Endothelial cell of umbilical vein (primary cell): ENCODE measurements at regions not wholly inside any gene's neighbourhood (a gene's known extent, or its start where the extent isn't known, plus 50 kb on each side); places are given as distances from the start of the nearest gene placed in this dataset.

Experiments
- BruUV-seq: library from RNA; stranded (reverse); fragments of 400-500 nt; replicated peaks from 2 replicates; lab custom pipeline; 2021; lab: Mats Ljungman, UMichigan
- CTCF ChIA-PET: fragments of 300-600, 350-600 bp; sonication (Branson Sonifier 250); formaldehyde crosslinking; loops from one replicate; lab custom pipeline; 2021; ENCODE audit warnings: antibody characterized with exemption, inconsistent platforms; lab: Charles Lee
- POLR2A ChIA-PET: fragments of 300-600, 350-600 bp; sonication (Branson Sonifier 250); formaldehyde crosslinking; loops from one replicate; lab custom pipeline; 2021; ENCODE audit warnings: antibody characterized with exemption, inconsistent platforms; lab: Charles Lee
- DNase-seq: peaks from one replicate; pipeline ENCODE4 v3.0.0-alpha.2; 2011; ENCODE audit warnings: low read depth, low spot score
- FAIRE-seq: peaks from 2 replicates; lab custom pipeline; 2011; peaks lifted over from hg19 to GRCh38; lab: Jason Lieb, UNC
- H2AFZ ChIP-seq: 2 replicates; pipeline ENCODE4 v1.6.0; 2012; ENCODE audit warnings: low read depth, low read length, control low read depth, inconsistent platforms
- H3K27ac ChIP-seq: 2 replicates; pipeline ENCODE4 v1.5.1; 2011; ENCODE audit warnings: low read depth, mild to moderate bottlenecking, control low read depth, low read length, moderate library complexity; ENCODE audit not compliant: insufficient read depth
- H3K27me3 ChIP-seq, 2 experiments: 2 replicates each; pipeline versions ENCODE4 v1.6.0 to v1.6.1; 2011; ENCODE audit warnings: low read length in 2 of 2, mixed read lengths in 1 of 2; ENCODE audit not compliant: control insufficient read depth in 2 of 2, insufficient read depth in 2 of 2
- H3K36me3 ChIP-seq, 2 experiments: 2 replicates in 1 of 2; 3 replicates in 1 of 2; pipeline ENCODE4 v1.5.1; 2011; ENCODE audit warnings: low read length in 2 of 2, mild to moderate bottlenecking in 1 of 2, moderate library complexity in 1 of 2; ENCODE audit not compliant: control insufficient read depth in 2 of 2, insufficient read depth in 2 of 2; ENCODE audit errors: extremely low read depth in 1 of 2
- H3K4me1 ChIP-seq: 3 replicates; pipeline ENCODE4 v1.5.1; 2011; ENCODE audit warnings: mild to moderate bottlenecking, low read length; ENCODE audit not compliant: control insufficient read depth, insufficient read depth; ENCODE audit errors: extremely low read depth
- H3K4me2 ChIP-seq: 2 replicates; pipeline ENCODE4 v1.6.1; 2011; ENCODE audit warnings: low read length, control low read depth, mixed read lengths; ENCODE audit not compliant: insufficient read depth
- H3K4me3 ChIP-seq, 3 experiments: fragments of 200-600 bp in 1 of 3; sonication (generic), shearing (Covaris generic) in 1 of 3; replicated peaks in 1 of 3; 2 replicates each; pipeline ENCODE4 v1.5.1; 2011 to 2016; ENCODE audit warnings: control low read depth in 3 of 3, low read length in 3 of 3, mild to moderate bottlenecking in 2 of 3, inconsistent platforms in 1 of 3, low read depth in 1 of 3, moderate library complexity in 1 of 3; ENCODE audit not compliant: insufficient read depth in 1 of 3
- H3K79me2 ChIP-seq: 2 replicates; pipeline ENCODE4 v1.6.0; 2012; ENCODE audit warnings: low read length, inconsistent platforms; ENCODE audit not compliant: control insufficient read depth, insufficient read depth
- H3K9ac ChIP-seq: replicated peaks from 2 replicates; pipeline ENCODE3; 2011; ENCODE audit warnings: low read length, control low read depth; ENCODE audit not compliant: insufficient read depth; ENCODE audit errors: extremely low read depth
- H3K9me1 ChIP-seq: replicated peaks from 3 replicates; pipeline ENCODE4 v1.6.0; 2011; ENCODE audit warnings: mild to moderate bottlenecking, low read length; ENCODE audit not compliant: control insufficient read depth, insufficient read depth; ENCODE audit errors: extremely low read depth
- H3K9me3 ChIP-seq: replicated peaks from 2 replicates; pipeline ENCODE4 v1.5.1; 2012; ENCODE audit warnings: low read length, inconsistent platforms; ENCODE audit not compliant: control insufficient read depth, insufficient read depth
- H4K20me1 ChIP-seq: replicated peaks from 2 replicates; pipeline ENCODE3; 2011; ENCODE audit warnings: mild to moderate bottlenecking, low read length; ENCODE audit not compliant: control insufficient read depth, insufficient read depth; ENCODE audit errors: extremely low read depth
- JUN ChIP-seq: IDR thresholded peaks from 2 replicates; pipeline ENCODE4 v1.6.1; 2011; ENCODE audit warnings: borderline replicate concordance, low read depth; ENCODE audit not compliant: insufficient read length, insufficient read depth
- MAX ChIP-seq: IDR thresholded peaks from 2 replicates; pipeline ENCODE4 v1.6.1; 2011; ENCODE audit not compliant: insufficient read depth, insufficient read length
- POLR2A ChIP-seq: IDR thresholded peaks from 2 replicates; pipeline ENCODE4 v1.6.1; 2012; ENCODE audit warnings: low read depth, mild to moderate bottlenecking, control low read depth, low read length
- dilution Hi-C: fragments of 300-500 bp; cut with MboI; formaldehyde crosslinking; loops from one replicate; pipeline ENCODE4 v1.15.0; 2019; ENCODE audit warnings: low sequenced_read_pairs; ENCODE audit not compliant: extremely low pct_ligation_motif_present
- intact Hi-C: fragments of 100-400 bp; cut with micrococcal nuclease; formaldehyde crosslinking; loops from one replicate; pipeline ENCODE4 v1.10.0; 2022

- H2AFZ ChIP-seq: peak overlapping the region; percentile 78
- no peaks in the 10 kb centered on the region for H3K36me3 ChIP-seq
- no peaks in the 10 kb centered on the region for H3K9me1 ChIP-seq
- no peaks in the 10 kb centered on the region for H4K20me1 ChIP-seq
- ChIA-PET CTCF (interaction anchor here (1.0 to 1.8 kb wide), 2 partner anchors 134 to 271 kb away, joined by 3 to 11 read pairs; no protein-coding TSS in a partner anchor), POLR2A (interaction anchor here (1.9 kb wide), 1 partner anchor 60 kb away, joined by 5 read pairs; the partner anchor contains the start of gene IRF2)
- no peaks in the 10 kb centered on the region for H3K27me3 ChIP-seq
- intact Hi-C loops: loop anchor here (5.0 kb wide), 2 partner anchors 692 to 1032 kb away; no protein-coding TSS in a partner anchor
- TF ChIP-seq MAX (no peak), POLR2A (no peak), JUN (peak; percentile 39)
- H3K4me3 ChIP-seq: no peak overlapping the region
- H3K4me2 ChIP-seq: peak overlapping the region; percentile 93
- FAIRE-seq (peak; percentile 44), DNase-seq (peak; percentile 71)
- no TSS peak for BruUV-seq
- peaks cover 28% of the 10 kb centered on the region for H3K4me1 ChIP-seq
- peak overlapping the region; percentile 67 for H3K27ac ChIP-seq
- dilution Hi-C loops: no loop called here
- no peaks in the 10 kb centered on the region for H3K79me2 ChIP-seq
- no peaks in the 10 kb centered on the region for H3K9me3 ChIP-seq
- peak overlapping the region; percentile 52 for H3K9ac ChIP-seq
Measured at GRCh38 chr4:184534511-184535391, 60.4 kb upstream of the IRF2 start.

DNA sequence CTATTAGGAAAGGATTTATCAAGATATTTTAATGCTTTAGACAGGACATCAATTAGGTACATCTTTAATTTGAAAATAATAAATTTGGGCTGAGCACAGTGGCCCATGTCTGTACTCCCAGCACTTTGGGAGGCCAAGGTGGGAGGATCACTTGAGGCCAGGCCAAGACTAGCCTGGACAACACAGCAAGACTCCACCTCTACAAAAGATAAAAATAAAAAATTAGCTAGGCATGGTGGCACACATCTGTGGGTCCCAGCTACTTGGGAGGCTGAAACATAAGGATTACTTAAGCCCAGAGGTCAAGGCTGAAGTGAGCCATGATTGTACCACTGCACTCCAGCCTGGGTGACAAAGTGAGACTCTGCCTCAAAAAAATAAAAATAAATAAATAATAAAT, 59.6 kb upstream of the IRF2 start:
- TF ChIP-seq MAX (no peak), JUN (no peak)
- CTCF ChIA-PET: interaction anchor here (1.0 to 1.8 kb wide), 2 partner anchors 133 to 270 kb away, joined by 3 to 11 read pairs; no protein-coding TSS in a partner anchor
- Histone ChIP-seq H3K4me3 (no peak overlapping the region), H3K79me2 (no peaks in the 10 kb centered on the region), H3K9me1 (no peaks in the 10 kb centered on the region), H3K36me3 (no peaks in the 10 kb centered on the region), H4K20me1 (no peaks in the 10 kb centered on the region), H3K4me1 (peaks cover 28% of the 10 kb centered on the region), H3K4me2 (no peak overlapping the region), H3K27me3 (no peaks in the 10 kb centered on the region), H3K9me3 (no peaks in the 10 kb centered on the region), H2AFZ (no peak overlapping the region), H3K27ac (peak overlapping the region; percentile 67), H3K9ac (no peak overlapping the region)
- POLR2A ChIA-PET: interaction anchor here (1.9 kb wide), 1 partner anchor 59 kb away, joined by 5 read pairs; the partner anchor contains the start of gene IRF2
- intact Hi-C loops (no loop called here), dilution Hi-C loops (no loop called here)
- DNase-seq: no peak
- FAIRE-seq: no peak
- no TSS peak for BruUV-seq
